GM18873 (cell line): ENCODE measurements at regions not wholly inside any gene's neighbourhood (a gene's known extent, or its start where the extent isn't known, plus 50 kb on each side); places are given as distances from the start of the nearest gene placed in this dataset.

Experiments
- ATAC-seq: cut with Tn5 transposase; IDR thresholded peaks from one replicate; pipeline ENCODE4 v1.9.1; 2021; ENCODE audit warnings: mild to moderate bottlenecking, moderate library complexity, moderate number of reproducible peaks; ENCODE audit not compliant: unreplicated experiment, low FRiP score

- no peak for ATAC-seq
Observed at GRCh38 chr20:47875297-47876025, 90.2 kb upstream of the SULF2 start.

GRCh38 chr20:47872341-47872740 lies 87.1 kb upstream of the SULF2 start:
- no peak for ATAC-seq

- no peak for ATAC-seq
Observed at GRCh38 chr20:47870475-47870874, 85.2 kb upstream of the SULF2 start.

GRCh38 chr20:47868744-47869143 lies 83.5 kb upstream of the SULF2 start:
- no peak for ATAC-seq

- no peak for ATAC-seq
Observed at GRCh38 chr20:47868236-47868635, 83.0 kb upstream of the SULF2 start.

GRCh38 chr20:47867831-47868230 lies 82.5 kb upstream of the SULF2 start:
- ATAC-seq = no peak

GRCh38 chr20:47866480-47866879 lies 81.2 kb upstream of the SULF2 start:
- no peak for ATAC-seq

GRCh38 chr20:47865912-47866311 lies 80.6 kb upstream of the SULF2 start:
- no peak for ATAC-seq

GRCh38 chr20:47865451-47865850 lies 80.2 kb upstream of the SULF2 start:
- no peak for ATAC-seq

- ATAC-seq = no peak
Observed at GRCh38 chr20:47863981-47864380, 78.7 kb upstream of the SULF2 start.

GRCh38 chr20:47863315-47863965 lies 78.2 kb upstream of the SULF2 start:
- ATAC-seq = no peak

GRCh38 chr20:47862574-47863240 lies 77.4 kb upstream of the SULF2 start:
- no peak for ATAC-seq

- ATAC-seq = no peak
Observed at GRCh38 chr20:47861116-47861515, 75.8 kb upstream of the SULF2 start.

- no peak for ATAC-seq
Observed at GRCh38 chr20:47860049-47860830, 75.0 kb upstream of the SULF2 start.

- no peak for ATAC-seq
Observed at GRCh38 chr20:47859278-47859677, 74.0 kb upstream of the SULF2 start.

- no peak for ATAC-seq
Observed at GRCh38 chr20:47857569-47858464, 72.5 kb upstream of the SULF2 start.

- no peak for ATAC-seq
Observed at GRCh38 chr20:47857187-47857568, 71.9 kb upstream of the SULF2 start.

- no peak for ATAC-seq
Observed at GRCh38 chr20:47855799-47856198, 70.5 kb upstream of the SULF2 start.

GRCh38 chr20:47854687-47855212 lies 69.5 kb upstream of the SULF2 start:
- ATAC-seq = no peak

- ATAC-seq = no peak
Observed at GRCh38 chr20:47851774-47852173, 66.5 kb upstream of the SULF2 start.
